SK-N-MC (cell line): ENCODE measurements at regions not wholly inside any gene's neighbourhood (a gene's known extent, or its start where the extent isn't known, plus 50 kb on each side); places are given as distances from the start of the nearest gene placed in this dataset.

Experiments
- EZH2 ChIP-seq: fragments of 200-600 bp; sonication (generic); IDR thresholded peaks from one replicate; pipeline ENCODE4 v1.6.1; 2017; ENCODE audit warnings: antibody characterized with exemption
- FOXP2 ChIP-seq: optimal IDR thresholded peaks from 2 replicates; pipeline ENCODE3; 2011; ENCODE audit warnings: mild to moderate bottlenecking, moderate library complexity; ENCODE audit not compliant: insufficient read depth; ENCODE audit errors: extremely low read length, control extremely low read depth
- POLR2AphosphoS5 ChIP-seq: IDR thresholded peaks from 2 replicates; pipeline ENCODE4 v1.6.1; 2012; ENCODE audit warnings: mild to moderate bottlenecking, low read depth, low read length, borderline replicate concordance

- no peak for TF ChIP-seq EZH2
- TF ChIP-seq POLR2AphosphoS5: no peak
- TF ChIP-seq FOXP2: no peak
These were observed 907.0 kb downstream of the BCL11B start for GRCh38 chr14:98364961-98365360.
